ENCODE measurements at regions not wholly inside any gene's neighbourhood (a gene's known extent, or its start where the extent isn't known, plus 50 kb on each side); places are given as distances from the start of the nearest gene placed in this dataset.

GRCh38 chr10:117886766-117887165, 160.0 kb downstream of the RAB11FIP2 start:
- no peak for DNase-seq (ENCODE audit: low spot score)
- H3K36me3 ChIP-seq = no peaks in the 10 kb centered on the region
- no peaks in the 10 kb centered on the region for H3K9me3 ChIP-seq
- TF ChIP-seq CTCF (IDR thresholded peaks at IDR 0.05) = no peak
- H3K27ac ChIP-seq = no peak overlapping the region
- no peak overlapping the region for H3K4me3 ChIP-seq
- no peaks in the 10 kb centered on the region for H3K27me3 ChIP-seq
- no peaks in the 10 kb centered on the region for H3K4me1 ChIP-seq

GRCh38 chr10:117889664-117890063, 157.1 kb downstream of the RAB11FIP2 start:
- Histone ChIP-seq H3K36me3 (no peaks in the 10 kb centered on the region), H3K27me3 (no peaks in the 10 kb centered on the region), H3K4me3 (no peak overlapping the region), H3K9me3 (no peaks in the 10 kb centered on the region), H3K4me1 (no peaks in the 10 kb centered on the region), H3K27ac (no peak overlapping the region)
- no peak for DNase-seq (ENCODE audit: low spot score)
- TF ChIP-seq CTCF (IDR thresholded peaks at IDR 0.05) = no peak

DNA sequence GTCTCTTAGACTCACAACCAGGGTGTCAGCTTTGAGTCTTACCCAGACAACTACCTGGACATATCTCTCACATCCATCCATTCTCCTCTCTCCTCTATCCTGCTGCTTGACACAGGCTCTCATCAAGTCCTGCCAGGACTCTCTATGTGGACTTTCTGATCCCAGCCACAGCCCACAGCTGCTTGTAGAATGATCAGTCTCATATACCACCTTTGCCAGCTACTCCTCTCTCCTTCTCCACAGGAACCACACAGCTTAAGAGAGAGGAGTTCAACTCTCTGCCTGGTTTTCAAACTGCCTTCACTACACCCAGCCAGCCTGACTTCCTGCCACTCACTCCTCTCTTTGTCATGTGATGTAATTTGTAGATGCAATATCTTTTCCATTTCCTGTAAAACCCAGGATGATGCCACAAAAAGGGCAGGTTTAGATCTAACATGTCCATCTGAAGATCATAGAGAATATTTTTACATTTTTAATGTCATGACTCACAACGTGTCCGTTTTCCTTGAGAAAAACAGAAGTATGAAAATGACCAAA, 154.0 kb downstream of the RAB11FIP2 start:
- TF ChIP-seq CTCF (IDR thresholded peaks at IDR 0.05) = no peak
- no peaks in the 10 kb centered on the region for H3K9me3 ChIP-seq
- H3K4me3 ChIP-seq = no peak overlapping the region
- no peak for DNase-seq (ENCODE audit: low spot score)
- no peaks in the 10 kb centered on the region for H3K4me1 ChIP-seq
- H3K36me3 ChIP-seq = no peaks in the 10 kb centered on the region
- no peaks in the 10 kb centered on the region for H3K27me3 ChIP-seq
- no peak overlapping the region for H3K27ac ChIP-seq

- H3K27ac ChIP-seq = no peak overlapping the region
- TF ChIP-seq CTCF (IDR thresholded peaks at IDR 0.05) = no peak
- H3K27me3 ChIP-seq = no peaks in the 10 kb centered on the region
- no peaks in the 10 kb centered on the region for H3K36me3 ChIP-seq
- no peaks in the 10 kb centered on the region for H3K9me3 ChIP-seq
- H3K4me1 ChIP-seq = no peaks in the 10 kb centered on the region
- DNase-seq (ENCODE audit: low spot score) = no peak
- no peak overlapping the region for H3K4me3 ChIP-seq
Measured at GRCh38 chr10:117894339-117894738, 152.4 kb downstream of the RAB11FIP2 start.

DNA sequence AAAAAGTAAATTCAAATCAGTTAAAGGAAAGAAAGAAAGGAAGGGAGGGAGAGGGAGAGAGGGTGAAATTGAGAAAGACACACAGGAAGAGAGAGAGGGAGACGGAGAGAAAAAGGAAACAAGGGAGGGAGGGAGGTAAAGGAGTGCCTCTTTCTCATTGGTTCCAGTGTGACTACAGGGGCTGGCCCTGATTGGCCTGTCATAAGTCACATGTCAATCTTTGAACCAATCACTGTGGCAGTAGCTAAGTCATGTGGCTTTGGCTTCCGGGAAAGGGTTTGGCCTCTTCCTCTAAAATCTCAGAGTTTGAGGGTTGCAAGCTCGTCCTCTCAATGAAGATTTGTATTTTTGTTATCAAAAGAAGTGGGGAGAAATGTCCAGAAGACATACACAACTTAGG, 150.2 kb downstream of the RAB11FIP2 start:
- no peaks in the 10 kb centered on the region for H3K4me1 ChIP-seq
- H3K27me3 ChIP-seq = no peaks in the 10 kb centered on the region
- H3K4me3 ChIP-seq = no peak overlapping the region
- no peaks in the 10 kb centered on the region for H3K9me3 ChIP-seq
- H3K27ac ChIP-seq = no peak overlapping the region
- no peak for TF ChIP-seq CTCF (IDR thresholded peaks at IDR 0.05)
- no peak for DNase-seq (ENCODE audit: low spot score)
- no peaks in the 10 kb centered on the region for H3K36me3 ChIP-seq

DNA sequence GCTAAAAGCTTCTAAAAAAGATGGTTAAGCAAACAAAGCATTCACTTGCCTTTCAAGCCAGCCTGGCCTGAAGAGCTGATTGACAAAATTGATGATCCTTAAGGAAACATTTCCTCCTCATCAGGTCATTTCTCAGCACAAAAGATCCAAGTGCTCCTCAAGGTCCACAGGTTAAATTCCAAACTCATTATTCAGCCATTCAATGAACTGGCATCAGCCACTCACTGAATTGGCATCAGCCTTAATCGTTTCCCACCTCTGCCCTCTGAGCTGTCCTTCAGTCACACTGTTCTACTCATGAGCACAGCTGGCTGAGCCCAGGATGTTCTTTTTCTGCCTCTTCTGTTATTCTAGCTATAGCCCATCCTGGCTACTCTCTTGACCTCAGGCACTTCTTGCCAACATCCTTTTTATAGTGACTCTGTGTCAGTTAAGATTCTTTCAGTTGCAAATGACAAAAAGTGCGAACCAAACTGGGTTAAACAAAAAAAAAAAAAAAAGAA, 147.5 kb downstream of the RAB11FIP2 start:
- no peak for DNase-seq (ENCODE audit: low spot score)
- no peak overlapping the region for H3K4me3 ChIP-seq
- H3K9me3 ChIP-seq = no peaks in the 10 kb centered on the region
- no peaks in the 10 kb centered on the region for H3K4me1 ChIP-seq
- no peaks in the 10 kb centered on the region for H3K27me3 ChIP-seq
- no peaks in the 10 kb centered on the region for H3K36me3 ChIP-seq
- TF ChIP-seq CTCF (IDR thresholded peaks at IDR 0.05) = no peak
- H3K27ac ChIP-seq = no peak overlapping the region

Measured in right atrium auricular region (tissue), 2 donors.